ENCODE measurements at regions not wholly inside any gene's neighbourhood (a gene's known extent, or its start where the extent isn't known, plus 50 kb on each side); places are given as distances from the start of the nearest gene placed in this dataset.

GRCh38 chr2:60149176-60149575 is 404.3 kb downstream of the BCL11A start:
- DNase-seq: no peak

DNA sequence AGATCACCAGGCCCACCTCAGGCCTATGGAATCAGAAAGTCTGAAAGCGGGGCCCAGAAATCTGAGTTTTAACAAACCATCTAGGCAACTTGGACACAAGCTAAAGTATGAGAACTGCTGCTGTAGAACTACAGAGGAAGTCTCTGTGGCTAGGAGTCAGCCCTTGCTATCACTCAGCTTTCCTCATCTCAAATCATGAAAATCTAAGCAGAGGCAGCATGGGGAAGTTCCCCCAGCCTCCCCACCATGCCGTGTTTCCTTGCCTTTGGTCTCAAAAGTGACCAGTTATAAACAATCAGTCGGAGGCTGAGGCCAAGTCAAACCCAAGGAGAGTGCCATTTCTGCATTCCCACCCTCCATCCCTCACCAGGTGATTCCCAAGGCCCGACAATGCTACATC is 404.7 kb downstream of the BCL11A start:
- peak; percentile 22 for DNase-seq

GRCh38 chr2:60140185-60140584 is 413.3 kb downstream of the BCL11A start:
- DNase-seq: no peak

DNA sequence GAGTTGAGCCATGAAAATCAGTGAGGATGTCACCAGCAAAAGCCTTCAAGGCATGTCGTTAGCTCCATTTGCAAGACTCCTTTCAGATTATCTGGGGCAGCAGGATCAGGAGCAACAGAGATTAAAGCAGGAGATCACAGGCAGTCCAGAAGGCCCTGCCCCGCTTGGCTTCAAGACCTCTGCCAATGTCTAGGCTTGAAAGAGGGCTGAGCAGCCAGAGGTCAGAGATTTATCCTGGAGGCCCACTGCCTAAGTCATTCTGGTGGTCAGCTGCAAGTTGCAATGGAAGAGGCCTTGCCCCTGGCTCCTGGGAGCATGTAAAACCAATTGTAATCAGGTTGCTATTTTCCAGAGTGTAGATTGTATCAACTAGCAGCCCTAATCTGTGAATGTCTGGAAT is 416.5 kb downstream of the BCL11A start:
- no peak for DNase-seq

GRCh38 chr2:60127191-60127590 is 426.3 kb downstream of the BCL11A start:
- no peak for DNase-seq

GRCh38 chr2:60125611-60126426 is 427.6 kb downstream of the BCL11A start:
- DNase-seq: no peak

DNA sequence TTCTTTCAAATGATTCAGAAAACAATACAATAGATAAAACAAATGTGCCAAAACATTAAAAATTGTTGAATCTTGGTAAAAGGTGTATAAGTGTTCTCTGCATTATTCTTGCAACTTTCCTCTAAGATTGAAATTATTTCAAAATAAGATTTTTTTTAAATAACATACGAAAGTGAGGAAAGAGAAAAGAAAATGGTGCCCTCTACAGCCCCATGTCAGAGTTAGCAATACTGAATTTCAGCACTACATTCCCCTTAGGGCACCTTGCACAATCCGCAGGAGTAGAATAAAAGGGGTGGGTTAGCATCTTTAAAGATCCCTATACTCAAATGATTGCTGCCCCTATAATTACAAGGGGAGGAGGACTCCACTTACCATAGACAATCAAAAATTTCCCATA is 433.7 kb downstream of the BCL11A start:
- no peak for DNase-seq

GRCh38 chr2:60118917-60119316 is 434.5 kb downstream of the BCL11A start:
- no peak for DNase-seq

DNA sequence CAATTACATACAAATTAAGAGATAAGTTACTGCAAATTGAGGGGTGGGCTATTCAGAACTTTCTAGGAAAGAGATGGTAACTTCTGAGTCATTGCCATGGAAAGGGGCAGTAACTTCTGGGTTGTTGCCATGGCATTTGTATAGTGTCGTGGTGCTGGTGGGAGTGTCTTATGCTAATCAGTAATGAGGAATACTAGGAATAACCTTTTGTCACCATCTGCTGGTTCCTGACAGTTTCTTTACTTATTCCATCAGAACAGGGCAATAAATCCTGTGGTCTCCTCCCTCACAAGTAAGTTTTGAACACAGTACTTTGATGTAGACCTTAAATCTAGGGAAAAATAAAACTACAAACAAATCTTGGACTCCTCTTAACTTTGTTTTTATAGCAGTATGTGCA is 435.4 kb downstream of the BCL11A start:
- peak; percentile 21 for DNase-seq

DNA sequence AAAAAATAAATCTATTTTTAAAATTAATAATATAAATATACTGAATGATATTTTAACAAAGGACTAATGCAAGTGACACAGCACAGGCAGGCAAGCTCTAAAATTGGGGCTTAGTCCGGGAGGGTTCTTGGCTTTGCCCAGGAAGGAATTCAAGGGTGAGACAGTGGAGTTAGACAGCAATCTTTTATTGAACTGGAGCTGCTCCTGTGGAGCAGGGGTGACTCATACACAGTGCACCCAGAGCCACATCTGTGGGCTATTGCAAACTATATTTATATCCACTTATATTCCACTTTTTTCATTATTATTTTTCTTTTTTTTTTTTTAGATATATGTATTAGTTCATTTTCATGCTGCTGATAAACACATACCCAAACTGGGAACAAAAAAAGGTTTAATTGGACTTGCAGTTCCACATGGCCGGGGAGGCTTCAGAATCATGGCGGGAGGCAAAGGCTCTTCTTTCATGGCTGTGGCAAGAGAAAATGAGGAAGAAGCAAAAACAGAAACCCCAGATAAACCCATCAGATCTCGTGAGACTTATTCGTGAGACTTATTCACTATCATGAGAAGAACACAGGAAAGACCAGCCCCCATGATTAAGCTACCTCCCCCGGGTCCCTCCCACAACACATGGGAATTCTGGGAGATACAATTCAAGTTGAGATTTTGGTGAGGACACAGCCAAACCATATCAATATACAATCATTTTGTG is 437.1 kb downstream of the BCL11A start:
- peak; percentile 20 for DNase-seq

DNA sequence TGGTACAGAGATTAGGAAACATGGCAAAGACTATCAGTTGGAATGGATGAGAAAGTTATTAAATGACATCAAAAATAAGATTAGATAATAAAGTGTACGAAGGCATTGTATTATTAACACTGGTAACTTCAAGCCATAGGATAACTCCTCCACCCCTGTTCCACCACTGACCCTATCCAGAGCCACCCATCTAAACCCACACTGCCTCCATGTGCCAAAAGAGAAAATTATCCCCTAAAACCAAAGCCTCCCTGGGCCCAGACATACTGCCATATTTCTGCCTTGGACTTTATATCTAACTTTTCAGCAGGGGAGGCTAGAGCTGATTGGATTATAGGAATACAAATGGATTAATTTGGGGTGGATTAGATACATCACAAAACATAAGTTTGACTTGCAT is 443.7 kb downstream of the BCL11A start:
- DNase-seq: no peak

DNA sequence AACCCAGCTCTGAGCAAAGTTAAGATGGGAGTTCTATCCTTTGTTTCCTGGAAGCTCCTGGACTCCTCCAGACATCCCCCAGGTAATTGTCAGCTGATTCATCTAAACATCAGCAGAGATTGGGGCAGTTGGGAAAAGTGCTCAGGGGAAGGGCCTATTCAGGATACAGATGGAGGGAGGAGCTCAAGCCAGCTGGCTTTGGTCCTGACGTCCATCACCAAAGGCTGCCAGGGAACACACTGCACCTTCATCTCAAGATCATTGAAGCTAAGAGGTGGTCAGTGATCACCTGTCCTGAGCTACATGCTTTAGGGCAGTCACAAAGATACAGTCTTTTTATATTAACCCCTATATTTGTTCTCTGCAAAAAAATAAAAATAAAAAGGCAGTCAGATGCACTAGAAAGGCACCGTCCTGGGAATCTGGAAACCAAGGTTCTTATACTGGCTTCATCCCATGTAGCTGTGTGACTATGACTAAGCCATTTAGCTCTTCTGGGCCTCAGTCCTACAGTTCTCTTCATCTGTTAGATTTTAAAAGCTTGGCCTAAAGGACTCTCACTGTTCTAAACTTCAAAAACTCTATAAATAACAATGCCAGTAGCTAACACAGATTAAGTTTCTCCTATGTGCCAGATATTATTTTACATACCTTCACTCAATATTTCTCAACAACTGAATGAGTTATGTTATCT is 446.5 kb downstream of the BCL11A start:
- no peak for DNase-seq

GRCh38 chr2:60105906-60106305 is 447.5 kb downstream of the BCL11A start:
- DNase-seq: no peak

GRCh38 chr2:60104514-60105505 is 448.6 kb downstream of the BCL11A start:
- peak; percentile 91 for DNase-seq

DNA sequence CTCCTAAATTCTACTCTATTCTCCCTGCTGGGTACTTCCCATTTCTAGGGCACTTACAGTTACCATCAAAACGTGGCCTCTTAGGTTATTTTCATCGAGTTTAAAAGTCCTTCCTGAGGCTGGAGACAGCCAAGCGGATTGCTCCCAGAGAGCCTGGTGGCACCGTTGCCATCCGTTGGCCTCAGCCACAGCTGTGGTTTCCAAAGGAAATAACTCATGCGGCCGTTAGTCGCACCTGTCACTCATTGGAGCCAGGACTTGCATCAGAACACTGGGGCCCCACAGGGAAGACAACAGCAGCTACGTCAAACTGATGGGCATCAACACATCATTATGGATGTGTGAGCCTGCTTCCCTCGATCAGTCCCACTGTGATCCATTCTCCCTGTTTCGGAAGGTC is 453.4 kb downstream of the BCL11A start:
- no peak for DNase-seq

DNA sequence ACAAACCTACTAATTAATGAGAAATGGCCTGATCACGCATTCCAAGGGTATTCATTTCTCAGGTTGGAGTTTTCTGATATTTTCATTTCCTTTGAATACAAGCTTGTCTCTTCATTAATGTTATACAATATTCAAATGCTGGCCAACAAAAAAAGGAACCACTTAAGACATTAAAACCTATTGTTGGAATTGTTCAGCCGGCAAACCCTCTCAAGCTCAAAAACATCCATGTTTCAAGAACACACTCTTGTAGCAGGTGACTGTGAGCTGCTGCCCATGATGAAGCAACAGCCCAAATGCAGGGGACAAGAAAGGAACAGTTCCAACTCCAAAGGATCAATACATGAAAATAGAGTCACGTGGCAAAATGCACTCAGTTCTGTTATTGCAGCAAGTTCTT is 454.5 kb downstream of the BCL11A start:
- DNase-seq: no peak

DNA sequence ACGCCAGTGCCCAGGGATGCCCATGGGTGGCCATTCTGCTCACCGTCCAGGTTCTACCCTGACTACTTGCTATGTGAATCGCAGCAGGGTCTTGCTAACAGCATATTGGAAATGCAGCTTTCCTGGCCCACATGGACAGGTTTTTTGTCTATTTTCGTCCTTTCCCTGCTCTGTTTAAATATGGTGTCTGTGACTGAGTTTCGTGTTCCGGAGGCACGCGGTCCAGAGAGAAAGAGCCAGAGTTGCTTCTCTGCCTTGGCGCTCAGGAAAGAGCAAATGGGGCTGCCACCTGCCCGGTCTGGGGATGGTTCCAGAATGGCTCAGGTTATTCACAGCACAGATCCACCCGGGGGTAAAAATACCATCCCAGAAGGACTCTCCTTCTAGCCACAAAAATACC is 456.2 kb downstream of the BCL11A start:
- DNase-seq: no peak

GRCh38 chr2:60096556-60096955 is 456.9 kb downstream of the BCL11A start:
- DNase-seq: no peak

DNA sequence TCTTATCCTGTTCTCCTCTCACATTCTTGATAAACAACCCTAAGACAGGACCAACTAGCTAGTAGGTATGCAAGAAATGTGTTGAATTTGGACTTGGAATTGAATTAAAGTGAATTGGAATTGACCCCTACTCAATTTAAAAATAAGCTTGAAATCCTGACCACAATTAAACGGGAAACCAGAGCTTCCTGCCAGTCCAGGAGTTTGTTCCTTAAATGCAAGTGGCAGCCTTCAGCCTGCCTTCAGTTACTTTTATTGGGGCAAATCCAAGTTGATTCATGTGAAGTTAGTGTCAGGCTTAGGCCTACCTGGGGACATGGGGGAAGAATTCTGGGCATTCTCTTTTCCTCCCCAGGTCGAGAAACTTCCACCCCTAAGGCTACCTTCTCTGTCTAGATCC is 457.6 kb downstream of the BCL11A start:
- DNase-seq: no peak

DNA sequence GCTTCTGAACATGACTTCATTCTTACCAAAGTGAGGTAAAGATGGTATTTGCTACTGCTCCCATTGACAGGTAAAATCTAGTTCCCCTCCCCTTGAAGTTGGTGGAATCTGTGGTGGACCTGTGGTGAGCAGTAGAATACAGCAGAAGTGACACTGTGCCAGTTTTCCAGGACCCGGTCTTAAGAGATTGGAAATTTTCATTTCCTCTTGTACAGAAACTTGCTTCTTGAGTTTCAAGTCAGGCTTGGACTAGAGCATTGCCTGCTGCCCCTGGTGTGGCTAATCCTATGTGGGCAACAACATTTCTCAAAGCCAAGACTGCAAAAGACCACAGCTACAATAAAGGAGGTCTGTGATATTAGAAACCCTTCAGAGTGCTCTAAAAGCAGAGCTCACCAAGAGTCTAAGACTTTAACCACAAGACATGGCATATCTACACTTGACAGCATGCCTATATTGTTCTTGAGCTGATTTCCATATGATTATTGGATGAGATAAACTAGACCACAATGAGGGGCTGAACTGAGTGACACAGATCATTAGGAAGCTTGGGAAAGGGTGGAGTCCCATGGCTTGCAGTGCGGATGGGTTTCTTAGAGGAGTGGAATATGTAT is 458.1 kb downstream of the BCL11A start:
- no peak for DNase-seq

GRCh38 chr2:60094450-60094929 is 459.0 kb downstream of the BCL11A start:
- no peak for DNase-seq

GRCh38 chr2:60092781-60093180 is 460.7 kb downstream of the BCL11A start:
- no peak for DNase-seq
